Mesenchymal stem cell (in vitro differentiated cells and primary cell): ENCODE measurements at regions not wholly inside any gene's neighbourhood (a gene's known extent, or its start where the extent isn't known, plus 50 kb on each side); places are given as distances from the start of the nearest gene placed in this dataset.
A peak's percentile ranks its signal among the peaks of the same experiment; 100 is the strongest.
"Not testable (repeated sequence)": the region's sequence is repeated elsewhere in the genome, so short reads cannot be mapped to it uniquely, and the experiment has no call there.

Experiments used
- DNase-seq: peaks from one replicate; pipeline ENCODE4 v3.0.0-alpha.2; 2013
- H2AFZ ChIP-seq: one replicate; pipeline ENCODE4 v1.6.1; 2013; ENCODE audit warnings: low read depth, mild to moderate bottlenecking, control low read depth, inconsistent platforms, low read length, moderate library complexity
- H2AK5ac ChIP-seq: 2 replicates; pipeline ENCODE4 v1.6.1; 2013; ENCODE audit warnings: low read length, moderate library complexity, mild to moderate bottlenecking, inconsistent platforms; ENCODE audit not compliant: severe bottlenecking
- H2BK120ac ChIP-seq: one replicate; pipeline ENCODE4 v1.6.1; 2013; ENCODE audit warnings: low read depth, mild to moderate bottlenecking, inconsistent platforms, low read length, moderate library complexity
- H2BK12ac ChIP-seq, 2 experiments: one replicate each; pipeline ENCODE4 v1.6.1; 2013; ENCODE audit warnings: inconsistent platforms in 2 of 2, low read length in 2 of 2, mild to moderate bottlenecking in 2 of 2, moderate library complexity in 2 of 2, control low read depth in 1 of 2
- H2BK15ac ChIP-seq: one replicate; pipeline ENCODE4 v1.6.1; 2013; ENCODE audit warnings: mild to moderate bottlenecking, low read depth, inconsistent platforms; ENCODE audit not compliant: poor library complexity, severe bottlenecking
- H2BK5ac ChIP-seq: 2 replicates; pipeline ENCODE4 v1.6.1; 2013; ENCODE audit warnings: low read depth, mild to moderate bottlenecking, low read length, control low read depth, inconsistent platforms; ENCODE audit not compliant: poor library complexity, severe bottlenecking
- H3K14ac ChIP-seq, 2 experiments: one replicate each; pipeline ENCODE4 v1.6.1; 2013; ENCODE audit warnings: inconsistent platforms in 2 of 2, low read length in 2 of 2, control low read depth in 1 of 2, mild to moderate bottlenecking in 1 of 2, moderate library complexity in 1 of 2
- H3K18ac ChIP-seq, 2 experiments: one replicate each; pipeline ENCODE4 v1.6.1; 2013; ENCODE audit warnings: inconsistent platforms in 2 of 2, low read length in 2 of 2, control low read depth in 1 of 2, low read depth in 1 of 2, mild to moderate bottlenecking in 1 of 2
- H3K23ac ChIP-seq, 2 experiments: one replicate each; pipeline ENCODE4 v1.6.1; 2013; ENCODE audit warnings: inconsistent platforms in 2 of 2, low read length in 2 of 2, mild to moderate bottlenecking in 2 of 2, moderate library complexity in 2 of 2, control low read depth in 1 of 2
- H3K27ac ChIP-seq: 2 replicates; pipeline ENCODE4 v1.5.1; 2013; ENCODE audit warnings: mild to moderate bottlenecking, moderate library complexity, low read length, control low read depth, inconsistent platforms; ENCODE audit not compliant: poor library complexity, severe bottlenecking
- H3K27me3 ChIP-seq, 2 experiments: 2 replicates each; pipeline versions ENCODE4 v1.6.1 to v1.7.0; 2013; ENCODE audit warnings: low read length in 2 of 2, mild to moderate bottlenecking in 2 of 2, moderate library complexity in 2 of 2, control low read depth in 1 of 2, inconsistent platforms in 1 of 2; ENCODE audit not compliant: control insufficient read depth in 1 of 2, insufficient read depth in 1 of 2
- H3K36me3 ChIP-seq, 2 experiments: 2 replicates each; pipeline versions ENCODE4 v1.6.1 to v1.7.0; 2013; ENCODE audit warnings: low read length in 2 of 2, control low read depth in 1 of 2, inconsistent platforms in 1 of 2, low read depth in 1 of 2, mild to moderate bottlenecking in 1 of 2; ENCODE audit not compliant: insufficient read depth in 2 of 2, control insufficient read depth in 1 of 2
- H3K4ac ChIP-seq, 2 experiments: one replicate each; pipeline ENCODE4 v1.6.1; 2013; ENCODE audit warnings: inconsistent platforms in 2 of 2, low read length in 2 of 2, mild to moderate bottlenecking in 2 of 2, moderate library complexity in 2 of 2, control low read depth in 1 of 2, low read depth in 1 of 2
- H3K4me1 ChIP-seq: 2 replicates; pipeline ENCODE4 v1.6.1; 2013; ENCODE audit warnings: low read depth, low read length, control low read depth; ENCODE audit not compliant: control insufficient read depth, insufficient read depth
- H3K4me2 ChIP-seq: 2 replicates; pipeline ENCODE4 v1.6.1; 2013; ENCODE audit warnings: low read length, mild to moderate bottlenecking, inconsistent platforms; ENCODE audit not compliant: poor library complexity, severe bottlenecking
- H3K4me3 ChIP-seq, 2 experiments: 2 replicates each; pipeline versions ENCODE4 v1.5.1 to v1.7.0; 2013; ENCODE audit warnings: low read length in 2 of 2, mild to moderate bottlenecking in 2 of 2, control low read depth in 1 of 2, low read depth in 1 of 2; ENCODE audit not compliant: insufficient read depth in 1 of 2
- H3K79me1 ChIP-seq: replicated peaks from 2 replicates; pipeline ENCODE4 v1.6.1; 2013; ENCODE audit warnings: mild to moderate bottlenecking, control low read depth, low read length, inconsistent platforms; ENCODE audit not compliant: poor library complexity, severe bottlenecking
- H3K9ac ChIP-seq: 2 replicates; pipeline ENCODE4 v1.7.0; 2013; ENCODE audit warnings: mild to moderate bottlenecking, low read length, moderate library complexity
- H3K9me3 ChIP-seq: 2 replicates; pipeline ENCODE4 v1.7.0; 2013; ENCODE audit warnings: mild to moderate bottlenecking, low read length; ENCODE audit not compliant: control insufficient read depth
- H4K8ac ChIP-seq: one replicate; pipeline ENCODE4 v1.6.1; 2013; ENCODE audit warnings: inconsistent platforms, mild to moderate bottlenecking, low read length, moderate library complexity
- H4K91ac ChIP-seq: one replicate; pipeline ENCODE4 v1.6.1; 2013; ENCODE audit warnings: mild to moderate bottlenecking, low read length, inconsistent platforms
- WGBS: methylation state at CpG from one replicate; pipeline ENCODE4 v1.1.7; 2013; ENCODE audit warnings: mixed read lengths; 5-methylcytosine and 5-hydroxymethylcytosine counted together

GRCh38 chr1:149285205-149285604 lies 181.9 kb upstream of the NBPF9 start:
- not testable (repeated sequence) for H3K9ac ChIP-seq, H3K9me3 ChIP-seq, H3K4ac ChIP-seq, H3K4me3 ChIP-seq, H3K18ac ChIP-seq, H2BK15ac ChIP-seq, H2BK120ac ChIP-seq, H2BK12ac ChIP-seq, H3K36me3 ChIP-seq, H3K27ac ChIP-seq, H3K14ac ChIP-seq, H2BK5ac ChIP-seq, H3K23ac ChIP-seq, H3K79me1 ChIP-seq, H3K4me2 ChIP-seq, H3K4me1 ChIP-seq, DNase-seq, H2AK5ac ChIP-seq, H4K8ac ChIP-seq, H4K91ac ChIP-seq, H3K27me3 ChIP-seq, H2AFZ ChIP-seq
- no CpG with 5 or more reads among the region's 14 CpGs for WGBS

- H3K18ac ChIP-seq, H3K4ac ChIP-seq, H3K79me1 ChIP-seq, H2AFZ ChIP-seq, H4K8ac ChIP-seq, H2AK5ac ChIP-seq, H3K27me3 ChIP-seq, H3K23ac ChIP-seq, H3K36me3 ChIP-seq, H3K14ac ChIP-seq, H3K9me3 ChIP-seq, H3K4me3 ChIP-seq, H4K91ac ChIP-seq, H2BK15ac ChIP-seq, DNase-seq, H3K27ac ChIP-seq, H2BK120ac ChIP-seq, H3K9ac ChIP-seq, H2BK12ac ChIP-seq, H2BK5ac ChIP-seq, H3K4me1 ChIP-seq: not testable (repeated sequence)
- no CpG with 5 or more reads among the region's 38 CpGs for WGBS
- H3K4me2 ChIP-seq: peak overlapping the region; percentile 58
Observed at GRCh38 chr1:149285638-149286037, 182.3 kb upstream of the NBPF9 start.

- not testable (repeated sequence) for H4K91ac ChIP-seq, H2AFZ ChIP-seq, H3K79me1 ChIP-seq, H3K18ac ChIP-seq, H3K4me3 ChIP-seq, H3K23ac ChIP-seq, H3K36me3 ChIP-seq, H2AK5ac ChIP-seq, H2BK120ac ChIP-seq, H2BK12ac ChIP-seq, H3K4me2 ChIP-seq, H3K27me3 ChIP-seq, H3K9ac ChIP-seq, H2BK15ac ChIP-seq, DNase-seq, H4K8ac ChIP-seq, H2BK5ac ChIP-seq, H3K14ac ChIP-seq, H3K27ac ChIP-seq, H3K4me1 ChIP-seq, H3K4ac ChIP-seq, H3K9me3 ChIP-seq
- no CpG with 5 or more reads among the region's 1 CpG for WGBS
Observed at GRCh38 chr1:149288580-149288979, 185.2 kb upstream of the NBPF9 start.

- no CpG with 5 or more reads among the region's 3 CpGs for WGBS
- H4K91ac ChIP-seq, H3K23ac ChIP-seq, H3K27me3 ChIP-seq, H2AFZ ChIP-seq, H3K27ac ChIP-seq, H3K9me3 ChIP-seq, H2BK15ac ChIP-seq, H3K14ac ChIP-seq, H2BK12ac ChIP-seq, H2BK120ac ChIP-seq, H3K4me2 ChIP-seq, H2BK5ac ChIP-seq, H2AK5ac ChIP-seq, H3K79me1 ChIP-seq, H3K4me1 ChIP-seq, H4K8ac ChIP-seq, H3K36me3 ChIP-seq, H3K9ac ChIP-seq, DNase-seq, H3K4me3 ChIP-seq, H3K4ac ChIP-seq, H3K18ac ChIP-seq: not testable (repeated sequence)
Observed at GRCh38 chr1:149300478-149301218, 174.2 kb upstream of the NBPF19 start.
